HG02678 (cell line): ENCODE measurements at regions not wholly inside any gene's neighbourhood (a gene's known extent, or its start where the extent isn't known, plus 50 kb on each side); places are given as distances from the start of the nearest gene placed in this dataset.

ENCODE experiments used
- ATAC-seq: cut with Tn5 transposase; IDR thresholded peaks from one replicate; pipeline ENCODE4 v1.9.1; 2021; ENCODE audit warnings: mild to moderate bottlenecking, moderate library complexity; ENCODE audit not compliant: unreplicated experiment

- ATAC-seq: no peak
Observed at GRCh38 chr2:188848887-188849435, 125.2 kb upstream of the COL3A1 start.

- ATAC-seq: no peak
Observed at GRCh38 chr2:188850786-188851185, 123.4 kb upstream of the COL3A1 start.

- no peak for ATAC-seq
Observed at GRCh38 chr2:188851311-188851710, 122.9 kb upstream of the COL3A1 start.

GRCh38 chr2:188851826-188852225, 122.3 kb upstream of the COL3A1 start:
- ATAC-seq: no peak

- ATAC-seq: no peak
Observed at GRCh38 chr2:188852772-188853171, 121.4 kb upstream of the COL3A1 start.

GRCh38 chr2:188853307-188853706, 120.9 kb upstream of the COL3A1 start:
- no peak for ATAC-seq

- no peak for ATAC-seq
Observed at GRCh38 chr2:188865681-188866080, 108.5 kb upstream of the COL3A1 start.

GRCh38 chr2:188869550-188869949, 104.6 kb upstream of the COL3A1 start:
- no peak for ATAC-seq

- no peak for ATAC-seq
Observed at GRCh38 chr2:188870289-188870688, 103.9 kb upstream of the COL3A1 start.

GRCh38 chr2:188875104-188875503, 99.1 kb upstream of the COL3A1 start:
- no peak for ATAC-seq

GRCh38 chr2:188878716-188879115, 95.5 kb upstream of the COL3A1 start:
- ATAC-seq: no peak

- ATAC-seq: no peak
Observed at GRCh38 chr2:188880740-188881139, 93.4 kb upstream of the COL3A1 start.

- no peak for ATAC-seq
Observed at GRCh38 chr2:188881434-188881833, 92.7 kb upstream of the COL3A1 start.

GRCh38 chr2:188884046-188884445, 90.1 kb upstream of the COL3A1 start:
- no peak for ATAC-seq

GRCh38 chr2:188884517-188884916, 89.7 kb upstream of the COL3A1 start:
- no peak for ATAC-seq

- no peak for ATAC-seq
Observed at GRCh38 chr2:188889187-188889586, 85.0 kb upstream of the COL3A1 start.

- ATAC-seq: no peak
Observed at GRCh38 chr2:188890755-188891154, 83.4 kb upstream of the COL3A1 start.

GRCh38 chr2:188892636-188893035, 81.5 kb upstream of the COL3A1 start:
- no peak for ATAC-seq

- no peak for ATAC-seq
Observed at GRCh38 chr2:188893972-188894371, 80.2 kb upstream of the COL3A1 start.

- ATAC-seq: no peak
Observed at GRCh38 chr2:188894979-188895378, 79.2 kb upstream of the COL3A1 start.

GRCh38 chr2:188897096-188897495, 77.1 kb upstream of the COL3A1 start:
- no peak for ATAC-seq

GRCh38 chr2:188898261-188898660, 75.9 kb upstream of the COL3A1 start:
- ATAC-seq: no peak

- no peak for ATAC-seq
Observed at GRCh38 chr2:188902901-188903491, 71.2 kb upstream of the COL3A1 start.
